Thyroid gland (tissue), 4 donors: ENCODE measurements at regions not wholly inside any gene's neighbourhood (a gene's known extent, or its start where the extent isn't known, plus 50 kb on each side); places are given as distances from the start of the nearest gene placed in this dataset.

Experiments
- DNase-seq, 2 donors: peaks; one replicate each; pipeline ENCODE4 v3.0.0-alpha.2; 2019
- H3K27ac ChIP-seq, 3 donors: fragments of 200-600 bp; sonication (generic); 1 replicate in 2 of 3; 2 replicates in 1 of 3; pipeline ENCODE4 v1.5.1; 2016 to 2019; ENCODE audit warnings: mild to moderate bottlenecking in 1 of 3, moderate library complexity in 1 of 3
- H3K27me3 ChIP-seq: fragments of 200-600 bp; sonication (generic); one replicate; pipeline ENCODE4 v1.5.1; 2019
- H3K36me3 ChIP-seq, 2 donors: fragments of 200-600 bp; sonication (generic); one replicate each; pipeline ENCODE4 v1.5.1; 2016 to 2019
- H3K4me1 ChIP-seq, 2 donors: fragments of 200-600 bp; sonication (generic); one replicate each; pipeline ENCODE4 v1.5.1; 2017 to 2019
- H3K4me3 ChIP-seq, 3 donors: fragments of 200-600 bp; sonication (generic); replicated peaks in 1 of 3; 1 replicate in 2 of 3; 2 replicates in 1 of 3; pipeline ENCODE4 v1.5.1; 2016; ENCODE audit warnings: mild to moderate bottlenecking in 1 of 3
- H3K9me3 ChIP-seq: fragments of 200-600 bp; sonication (generic); one replicate; pipeline ENCODE4 v1.5.1; 2017
- POLR2A ChIP-seq, 2 donors: fragments of 450-650 bp; IDR thresholded peaks; one replicate each; pipeline ENCODE4 v1.6.1; 2017; ENCODE audit warnings: antibody characterized with exemption in 2 of 2, mild to moderate bottlenecking in 2 of 2, moderate library complexity in 1 of 2
- WGBS, 2 donors: methylation state at CpG; one replicate each; pipeline ENCODE4 v1.1.5; 2017; 5-methylcytosine and 5-hydroxymethylcytosine counted together
- intact Hi-C: fragments of 100-400 bp; cut with DNase I; formaldehyde crosslinking; loops from one replicate; pipeline ENCODE4 v1.15.1; 2023
- TF ChIP-seq, protein P1 (sequence below), 6 experiments: fragments of 200-600 bp in 3 of 6; fragments of 450-650 bp in 3 of 6; sonication (generic) in 3 of 6; IDR thresholded peaks; one replicate each; pipeline ENCODE4 v1.5.1; 2016 to 2019; ENCODE audit warnings: antibody characterized with exemption in 6 of 6, mild to moderate bottlenecking in 2 of 6, inconsistent platforms in 1 of 6, moderate library complexity in 1 of 6

DNA sequence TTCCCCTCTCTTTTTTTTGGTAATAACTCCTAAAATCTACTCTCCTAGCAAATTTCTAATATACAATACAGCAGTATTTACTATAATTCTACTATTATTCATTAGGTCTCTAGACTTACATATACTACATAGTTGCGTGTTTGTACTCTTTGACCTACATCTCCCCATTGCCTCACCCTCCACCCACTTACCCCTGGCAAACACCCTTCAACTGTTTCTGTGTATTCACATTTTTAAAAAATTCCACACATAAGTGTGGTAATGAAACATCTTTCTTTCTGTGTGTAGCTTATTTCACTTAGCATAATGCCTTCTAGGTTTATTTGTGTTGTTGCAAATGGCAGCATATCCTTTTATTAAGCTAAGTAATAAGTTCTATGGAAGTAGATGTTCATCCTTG, 336.0 kb downstream of the CCDC85A start:
- TF ChIP-seq, protein P1, sequence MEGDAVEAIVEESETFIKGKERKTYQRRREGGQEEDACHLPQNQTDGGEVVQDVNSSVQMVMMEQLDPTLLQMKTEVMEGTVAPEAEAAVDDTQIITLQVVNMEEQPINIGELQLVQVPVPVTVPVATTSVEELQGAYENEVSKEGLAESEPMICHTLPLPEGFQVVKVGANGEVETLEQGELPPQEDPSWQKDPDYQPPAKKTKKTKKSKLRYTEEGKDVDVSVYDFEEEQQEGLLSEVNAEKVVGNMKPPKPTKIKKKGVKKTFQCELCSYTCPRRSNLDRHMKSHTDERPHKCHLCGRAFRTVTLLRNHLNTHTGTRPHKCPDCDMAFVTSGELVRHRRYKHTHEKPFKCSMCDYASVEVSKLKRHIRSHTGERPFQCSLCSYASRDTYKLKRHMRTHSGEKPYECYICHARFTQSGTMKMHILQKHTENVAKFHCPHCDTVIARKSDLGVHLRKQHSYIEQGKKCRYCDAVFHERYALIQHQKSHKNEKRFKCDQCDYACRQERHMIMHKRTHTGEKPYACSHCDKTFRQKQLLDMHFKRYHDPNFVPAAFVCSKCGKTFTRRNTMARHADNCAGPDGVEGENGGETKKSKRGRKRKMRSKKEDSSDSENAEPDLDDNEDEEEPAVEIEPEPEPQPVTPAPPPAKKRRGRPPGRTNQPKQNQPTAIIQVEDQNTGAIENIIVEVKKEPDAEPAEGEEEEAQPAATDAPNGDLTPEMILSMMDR (IDR thresholded peaks at IDR 0.05), result no peak
- no peak for TF ChIP-seq POLR2A (IDR thresholded peaks at IDR 0.05)
- Histone ChIP-seq H3K4me3 (no peak overlapping the region), H3K27ac (no peak overlapping the region), H3K36me3 (no peaks in the 10 kb centered on the region), H3K27me3 (no peaks in the 10 kb centered on the region), H3K9me3 (no peaks in the 10 kb centered on the region), H3K4me1 (peaks cover 7 to 10% of the 10 kb centered on the region in 2 donors)
- WGBS, 2 donors, result 0% methylated on average over 1 of the region's 1 CpG
- DNase-seq, result no peak
- intact Hi-C loops, result no loop called here

DNA sequence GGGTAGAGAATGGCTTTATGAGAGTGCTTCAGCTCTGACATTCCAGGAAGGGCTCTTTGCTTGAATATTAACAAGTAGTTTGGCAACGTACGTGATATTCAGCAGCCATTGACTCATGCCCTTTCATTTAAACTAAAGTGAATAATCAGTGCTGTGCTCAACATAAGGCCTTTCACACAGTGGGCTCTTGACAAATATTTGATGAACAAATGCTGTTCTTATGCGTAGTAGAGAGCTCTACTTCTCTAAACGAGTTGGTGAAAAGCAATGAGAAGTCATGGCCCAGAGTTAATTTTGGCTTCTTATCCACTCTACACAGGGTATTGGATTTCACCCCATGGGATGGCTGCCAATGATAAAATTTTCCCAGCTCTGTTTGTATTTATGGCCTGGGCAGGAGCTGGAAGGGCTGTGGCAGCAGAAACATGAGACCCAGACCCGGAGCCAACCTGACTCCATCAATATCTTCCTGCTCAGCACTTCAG, 338.9 kb downstream of the CCDC85A start:
- TF ChIP-seq, protein P1 (IDR thresholded peaks at IDR 0.05), result no peak
- no peak for TF ChIP-seq POLR2A (IDR thresholded peaks at IDR 0.05)
- H3K4me1 ChIP-seq, result peaks cover 7 to 10% of the 10 kb centered on the region in 2 donors
- peak overlapping the region; percentile 27 to 69 (median 38) for H3K27ac ChIP-seq
- H3K27me3 ChIP-seq, result no peaks in the 10 kb centered on the region
- intact Hi-C loops, result no loop called here
- DNase-seq, result peak; percentile 37 to 46
- H3K4me3 ChIP-seq, result no peak overlapping the region
- no peaks in the 10 kb centered on the region for H3K36me3 ChIP-seq
- WGBS, 2 donors, result 9 to 16% methylated on average over 5 of the region's 5 CpGs
- no peaks in the 10 kb centered on the region for H3K9me3 ChIP-seq

DNA sequence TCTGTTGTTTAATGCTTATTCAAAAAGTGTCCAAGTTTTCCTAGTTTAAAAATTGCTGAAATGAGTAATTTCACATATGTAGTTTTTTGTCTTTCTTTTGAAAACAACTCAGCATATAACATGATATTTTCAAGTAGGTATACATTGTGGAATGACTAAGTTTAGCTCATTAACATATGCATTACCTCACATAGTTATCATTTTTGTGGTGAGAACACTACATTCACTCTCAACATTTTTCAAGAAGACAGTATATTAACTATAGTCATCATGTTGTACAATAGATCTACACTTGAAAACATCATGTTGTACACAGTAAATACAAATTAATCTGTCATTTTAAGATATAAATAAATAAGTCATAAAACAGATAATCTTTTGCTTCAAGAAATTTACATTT, 340.0 kb downstream of the CCDC85A start:
- Histone ChIP-seq H3K4me1 (peaks cover 7 to 10% of the 10 kb centered on the region in 2 donors), H3K27ac (no peak overlapping the region), H3K27me3 (no peaks in the 10 kb centered on the region), H3K36me3 (no peaks in the 10 kb centered on the region), H3K9me3 (no peaks in the 10 kb centered on the region), H3K4me3 (no peak overlapping the region)
- intact Hi-C loops, result no loop called here
- no peak for DNase-seq
- TF ChIP-seq, protein P1 (IDR thresholded peaks at IDR 0.05), result no peak
- no peak for TF ChIP-seq POLR2A (IDR thresholded peaks at IDR 0.05)

DNA sequence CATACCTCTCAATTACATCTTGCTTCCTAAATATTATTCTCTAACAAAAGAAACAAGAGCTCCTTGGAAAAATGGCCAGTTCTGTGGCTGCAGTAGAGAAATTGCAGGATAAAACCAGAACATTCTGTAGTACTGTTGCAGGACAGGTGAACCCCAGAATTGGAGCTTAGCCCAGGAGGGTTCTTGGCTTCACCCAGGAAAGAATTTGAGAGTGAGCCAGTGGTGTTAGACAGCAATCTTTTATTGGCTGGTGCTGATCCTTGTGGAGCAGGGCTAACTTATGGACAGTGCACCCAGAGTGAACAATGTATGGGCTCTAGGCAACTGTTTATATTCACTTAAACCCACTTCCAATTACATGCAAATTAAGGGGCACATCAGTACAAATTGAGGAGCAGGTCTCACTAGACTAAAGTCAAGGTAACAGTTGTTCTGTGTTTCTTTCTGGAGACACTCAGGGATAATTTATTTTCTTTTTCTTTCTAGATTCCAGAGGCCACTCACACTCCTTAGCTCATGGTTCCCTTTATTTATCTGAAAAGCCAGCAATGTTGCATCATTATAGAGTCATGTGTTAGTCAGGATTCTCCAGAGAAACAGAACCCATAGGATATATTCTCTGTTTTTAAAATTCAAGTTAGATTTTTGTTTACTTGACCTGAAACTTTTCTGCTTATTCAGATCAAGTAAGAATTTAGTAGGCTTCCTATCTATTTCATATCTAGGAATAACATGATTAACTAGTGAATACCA, 348.1 kb downstream of the CCDC85A start:
- no peak for TF ChIP-seq POLR2A (IDR thresholded peaks at IDR 0.05)
- TF ChIP-seq, protein P1 (IDR thresholded peaks at IDR 0.05), result no peak
- intact Hi-C loops, result no loop called here
- peak overlapping the region in 1 of 3 donors; percentile 13 for H3K27ac ChIP-seq

DNA sequence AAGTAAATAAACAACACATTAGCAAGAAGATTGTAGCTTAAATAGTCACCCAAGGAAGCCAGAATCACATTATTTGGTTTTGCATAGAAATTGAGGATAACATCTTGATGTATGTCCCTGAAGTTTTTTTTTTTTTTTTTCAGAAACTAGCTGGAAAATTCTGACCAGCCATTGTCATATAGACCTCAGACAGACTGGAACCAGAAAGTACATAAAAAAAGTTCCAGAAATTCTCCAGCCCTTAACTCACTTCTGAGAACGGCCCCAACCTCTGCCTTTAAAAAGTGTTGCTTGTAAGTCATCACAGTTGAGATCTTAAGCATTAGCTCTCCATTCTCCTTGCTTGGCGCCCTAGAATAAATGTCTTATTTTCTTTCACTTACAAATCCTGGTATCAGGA, 350.5 kb downstream of the CCDC85A start:
- intact Hi-C loops, result no loop called here

More for the DNA sequence above, 348.1 kb downstream of the CCDC85A start:
- H3K4me1 ChIP-seq, result no peaks in the 10 kb centered on the region
- no peak overlapping the region for H3K4me3 ChIP-seq
- DNase-seq, result peak; percentile 12 to 48
- H3K27me3 ChIP-seq, result no peaks in the 10 kb centered on the region
- no peaks in the 10 kb centered on the region for H3K36me3 ChIP-seq
- H3K9me3 ChIP-seq, result no peaks in the 10 kb centered on the region

More for the DNA sequence above, 350.5 kb downstream of the CCDC85A start:
- no peak overlapping the region for H3K4me3 ChIP-seq
- no peak overlapping the region for H3K27ac ChIP-seq
- no peaks in the 10 kb centered on the region for H3K9me3 ChIP-seq
- no peaks in the 10 kb centered on the region for H3K4me1 ChIP-seq
- H3K36me3 ChIP-seq, result no peaks in the 10 kb centered on the region
- TF ChIP-seq, protein P1 (IDR thresholded peaks at IDR 0.05), result no peak
- TF ChIP-seq POLR2A (IDR thresholded peaks at IDR 0.05), result no peak
- 61 to 75% methylated on average over 2 of the region's 2 CpGs for WGBS, 2 donors
- no peaks in the 10 kb centered on the region for H3K27me3 ChIP-seq
- no peak for DNase-seq
